ENCODE measurements at regions not wholly inside any gene's neighbourhood (a gene's known extent, or its start where the extent isn't known, plus 50 kb on each side); places are given as distances from the start of the nearest gene placed in this dataset.

DNA sequence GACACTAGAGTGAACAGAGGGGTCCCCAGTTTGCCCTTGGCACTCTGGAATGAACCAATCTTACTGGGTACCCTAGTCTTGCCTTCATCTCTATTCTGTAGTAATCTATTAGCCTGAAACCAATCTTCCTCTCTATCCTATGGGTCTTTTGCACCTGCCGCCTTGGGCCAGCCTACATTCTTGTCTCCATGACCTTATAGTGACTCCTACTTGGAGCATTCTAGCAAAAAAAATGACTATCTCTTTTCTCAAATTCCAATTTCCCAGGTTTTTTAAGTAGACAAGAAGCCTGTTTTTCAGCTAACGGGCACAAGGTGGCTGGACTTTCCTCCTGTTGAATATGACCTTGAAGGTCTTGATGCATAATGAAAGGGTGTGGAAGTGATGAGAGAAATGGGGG lies 568.7 kb downstream of the TRAM1L1 start:
- TF ChIP-seq, protein P1, sequence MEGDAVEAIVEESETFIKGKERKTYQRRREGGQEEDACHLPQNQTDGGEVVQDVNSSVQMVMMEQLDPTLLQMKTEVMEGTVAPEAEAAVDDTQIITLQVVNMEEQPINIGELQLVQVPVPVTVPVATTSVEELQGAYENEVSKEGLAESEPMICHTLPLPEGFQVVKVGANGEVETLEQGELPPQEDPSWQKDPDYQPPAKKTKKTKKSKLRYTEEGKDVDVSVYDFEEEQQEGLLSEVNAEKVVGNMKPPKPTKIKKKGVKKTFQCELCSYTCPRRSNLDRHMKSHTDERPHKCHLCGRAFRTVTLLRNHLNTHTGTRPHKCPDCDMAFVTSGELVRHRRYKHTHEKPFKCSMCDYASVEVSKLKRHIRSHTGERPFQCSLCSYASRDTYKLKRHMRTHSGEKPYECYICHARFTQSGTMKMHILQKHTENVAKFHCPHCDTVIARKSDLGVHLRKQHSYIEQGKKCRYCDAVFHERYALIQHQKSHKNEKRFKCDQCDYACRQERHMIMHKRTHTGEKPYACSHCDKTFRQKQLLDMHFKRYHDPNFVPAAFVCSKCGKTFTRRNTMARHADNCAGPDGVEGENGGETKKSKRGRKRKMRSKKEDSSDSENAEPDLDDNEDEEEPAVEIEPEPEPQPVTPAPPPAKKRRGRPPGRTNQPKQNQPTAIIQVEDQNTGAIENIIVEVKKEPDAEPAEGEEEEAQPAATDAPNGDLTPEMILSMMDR (IDR thresholded peaks at IDR 0.05): no peak
- TF ChIP-seq POLR2A (IDR thresholded peaks at IDR 0.05) (no peak), EP300 (IDR thresholded peaks at IDR 0.05) (no peak)

All from tibial nerve (tissue), 4 donors.